LNCAP (cell line): ENCODE measurements at regions not wholly inside any gene's neighbourhood (a gene's known extent, or its start where the extent isn't known, plus 50 kb on each side); places are given as distances from the start of the nearest gene placed in this dataset.

ENCODE experiments used
- CTCF ChIP-seq: fragments of 450-650 bp; IDR thresholded peaks from 2 replicates; pipeline ENCODE4 v1.5.1; 2017; ENCODE audit warnings: mild to moderate bottlenecking

GRCh38 chr7:33852838-33853237, 52.5 kb upstream of the BMPER start:
- no peak for TF ChIP-seq CTCF

GRCh38 chr7:33853361-33854062, 51.8 kb upstream of the BMPER start:
- TF ChIP-seq CTCF: no peak

- no peak for TF ChIP-seq CTCF
Measured at GRCh38 chr7:33854178-33854577, 51.2 kb upstream of the BMPER start.

GRCh38 chr7:33854801-33855350, 50.5 kb upstream of the BMPER start:
- no peak for TF ChIP-seq CTCF
